ENCODE measurements at regions not wholly inside any gene's neighbourhood (a gene's known extent, or its start where the extent isn't known, plus 50 kb on each side); places are given as distances from the start of the nearest gene placed in this dataset.

- TF ChIP-seq POLR2AphosphoS5 (IDR thresholded peaks at IDR 0.05; ENCODE audit: low read depth) (no peak), CTCF (conservative IDR thresholded peaks at IDR 0.05; ENCODE audit: low read depth in 2 of 2) (no peak), REST (IDR thresholded peaks at IDR 0.05; ENCODE audit: unreplicated experiment) (no peak), EZH2 (IDR thresholded peaks at IDR 0.05; ENCODE audit: low read depth, unreplicated experiment) (no peak), ZNF114 (CRISPR knock-in tag; IDR thresholded peaks at IDR 0.05) (no peak), EZH2phosphoT487 (IDR thresholded peaks at IDR 0.05; ENCODE audit: unreplicated experiment) (no peak), CREB1 (CRISPR knock-in tag; IDR thresholded peaks at IDR 0.05; ENCODE audit: low read depth) (no peak), NANOG (IDR thresholded peaks at IDR 0.05; ENCODE audit: borderline replicate concordance) (no peak), ZNF331 (CRISPR knock-in tag; IDR thresholded peaks at IDR 0.05; ENCODE audit: low read depth) (no peak), STAT1 (IDR thresholded peaks at IDR 0.05; ENCODE audit: unreplicated experiment) (no peak)
- TF ChIP-seq, protein P1, sequence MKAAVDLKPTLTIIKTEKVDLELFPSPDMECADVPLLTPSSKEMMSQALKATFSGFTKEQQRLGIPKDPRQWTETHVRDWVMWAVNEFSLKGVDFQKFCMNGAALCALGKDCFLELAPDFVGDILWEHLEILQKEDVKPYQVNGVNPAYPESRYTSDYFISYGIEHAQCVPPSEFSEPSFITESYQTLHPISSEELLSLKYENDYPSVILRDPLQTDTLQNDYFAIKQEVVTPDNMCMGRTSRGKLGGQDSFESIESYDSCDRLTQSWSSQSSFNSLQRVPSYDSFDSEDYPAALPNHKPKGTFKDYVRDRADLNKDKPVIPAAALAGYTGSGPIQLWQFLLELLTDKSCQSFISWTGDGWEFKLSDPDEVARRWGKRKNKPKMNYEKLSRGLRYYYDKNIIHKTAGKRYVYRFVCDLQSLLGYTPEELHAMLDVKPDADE (IDR thresholded peaks at IDR 0.05) = no peak
Measured at GRCh38 chr15:22236469-22236868, 156.1 kb downstream of the OR4M2 start.

Data from GM23338 (cell line).